HG03432 (cell line): ENCODE measurements at regions not wholly inside any gene's neighbourhood (a gene's known extent, or its start where the extent isn't known, plus 50 kb on each side); places are given as distances from the start of the nearest gene placed in this dataset.
"Not testable (repeated sequence)": the region's sequence is repeated elsewhere in the genome, so short reads cannot be mapped to it uniquely, and the experiment has no call there.

Experiments used
- ATAC-seq: cut with Tn5 transposase; IDR thresholded peaks from one replicate; pipeline ENCODE4 v1.9.1; 2021; ENCODE audit warnings: mild to moderate bottlenecking, moderate library complexity; ENCODE audit not compliant: unreplicated experiment

DNA sequence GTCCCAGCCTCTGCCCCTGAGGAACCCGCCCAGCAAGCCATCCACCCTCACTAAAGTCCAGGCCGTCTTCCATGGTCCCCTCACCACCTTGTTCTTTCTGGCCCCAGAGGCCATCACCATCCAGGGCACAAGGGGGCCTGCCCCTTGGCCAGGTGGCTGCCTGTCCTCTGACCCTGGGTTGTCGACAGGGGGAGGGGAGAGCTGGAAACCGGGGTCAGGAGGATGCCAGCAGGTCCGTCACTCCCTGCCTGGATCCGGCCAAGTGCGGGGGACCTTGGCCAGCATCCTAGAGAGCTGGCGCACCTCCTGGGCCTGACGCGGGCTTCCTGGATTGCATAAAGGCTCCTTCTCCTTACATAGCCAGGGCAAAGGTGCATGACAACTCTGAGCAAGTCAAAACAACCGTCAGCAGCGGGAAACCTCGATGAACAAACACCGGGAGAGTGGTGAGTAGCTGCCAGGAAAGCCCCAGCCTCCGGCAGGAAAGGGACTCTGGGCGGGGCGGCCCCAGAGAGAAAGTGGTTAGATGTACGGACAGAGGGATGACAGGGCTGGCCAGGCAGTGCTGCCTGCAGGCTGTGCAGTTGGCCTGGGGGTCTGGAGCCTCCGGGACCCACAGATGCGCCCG lies 4461.2 kb upstream of the TPTE start:
- not testable (repeated sequence) for ATAC-seq

- ATAC-seq: not testable (repeated sequence)
Measured at GRCh38 chr21:6066320-6066985, 4454.9 kb upstream of the TPTE start.

- ATAC-seq: not testable (repeated sequence)
Measured at GRCh38 chr21:6068098-6068831, 4453.1 kb upstream of the TPTE start.

- ATAC-seq: not testable (repeated sequence)
Measured at GRCh38 chr21:6070213-6070612, 4451.2 kb upstream of the TPTE start.

DNA sequence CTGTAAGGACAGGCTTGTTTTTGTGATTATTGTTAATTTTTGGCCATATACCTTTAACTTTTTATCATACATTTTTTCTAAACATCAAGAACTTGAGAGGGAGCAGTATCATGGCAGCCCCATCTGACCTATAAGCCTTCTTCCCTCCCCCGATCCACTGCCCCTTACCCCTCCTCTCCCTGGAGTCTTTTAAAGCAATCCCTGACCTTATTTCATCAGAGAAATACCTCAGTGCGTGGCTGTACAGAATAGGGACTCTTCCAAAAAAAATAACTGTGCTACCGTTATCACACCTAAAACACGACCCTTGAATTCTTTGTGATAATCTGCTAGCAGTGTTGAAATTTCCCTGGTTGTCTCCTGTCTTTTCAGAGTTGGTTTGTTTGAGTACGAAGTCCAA lies 4448.7 kb upstream of the TPTE start:
- not testable (repeated sequence) for ATAC-seq

DNA sequence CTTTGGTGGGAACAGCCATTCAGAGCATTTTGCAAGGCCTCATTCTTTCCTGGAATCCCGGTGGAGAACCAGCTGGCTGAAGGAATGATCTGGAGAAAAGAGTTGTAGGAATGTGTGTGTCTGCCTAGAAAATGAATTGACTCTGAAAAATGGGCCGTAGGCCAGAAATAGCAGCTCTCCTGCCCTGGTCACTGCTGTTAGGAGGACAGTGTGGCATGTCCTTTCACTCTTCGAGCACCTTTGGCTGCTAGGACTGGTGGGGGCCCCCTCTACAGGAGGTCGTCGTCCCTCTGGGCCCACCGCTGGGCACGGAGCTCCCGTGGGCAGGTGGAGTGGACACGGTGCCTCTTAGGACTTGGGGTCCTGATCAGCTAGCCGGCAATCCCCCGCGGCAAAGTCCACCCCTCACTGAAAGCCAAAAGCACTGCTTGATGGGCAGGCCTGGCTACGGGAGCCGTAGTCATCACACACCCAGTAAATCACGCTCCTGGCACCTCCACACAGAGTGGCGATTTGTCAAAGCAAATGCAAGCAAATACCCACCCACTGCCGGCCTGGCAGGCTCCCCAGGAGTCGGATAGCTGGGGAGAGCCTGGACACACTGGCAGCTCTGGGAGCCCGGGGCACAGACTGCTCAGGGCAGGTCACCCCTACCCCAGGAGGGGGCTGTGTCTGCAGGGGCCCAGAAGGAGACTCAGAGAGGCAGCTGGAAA lies 4447.2 kb upstream of the TPTE start:
- ATAC-seq: not testable (repeated sequence)

DNA sequence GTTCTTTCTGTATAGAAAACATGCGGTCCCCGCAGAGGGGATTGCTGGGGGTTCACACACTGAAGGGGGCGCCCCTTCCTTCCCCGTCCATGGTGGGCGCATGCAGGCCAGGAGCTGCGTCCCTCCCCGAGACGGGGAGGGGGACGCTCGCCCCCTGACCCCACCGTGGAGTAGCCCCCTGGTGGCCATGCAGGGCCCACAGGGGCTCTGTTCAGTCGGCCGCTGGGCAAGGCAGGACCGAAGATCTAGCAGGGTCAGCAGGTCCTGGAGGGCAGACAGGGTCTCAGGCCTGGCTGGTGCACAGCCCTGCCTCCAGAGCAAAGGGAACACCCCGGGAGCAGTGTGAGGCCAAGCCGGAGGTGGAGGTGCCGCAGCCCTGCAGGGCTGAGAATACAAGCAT lies 4446.4 kb upstream of the TPTE start:
- not testable (repeated sequence) for ATAC-seq

GRCh38 chr21:6075627-6076208 lies 4445.7 kb upstream of the TPTE start:
- ATAC-seq: not testable (repeated sequence)

GRCh38 chr21:6077358-6077757 lies 4444.0 kb upstream of the TPTE start:
- not testable (repeated sequence) for ATAC-seq

GRCh38 chr21:6078902-6079301 lies 4442.5 kb upstream of the TPTE start:
- ATAC-seq: not testable (repeated sequence)

DNA sequence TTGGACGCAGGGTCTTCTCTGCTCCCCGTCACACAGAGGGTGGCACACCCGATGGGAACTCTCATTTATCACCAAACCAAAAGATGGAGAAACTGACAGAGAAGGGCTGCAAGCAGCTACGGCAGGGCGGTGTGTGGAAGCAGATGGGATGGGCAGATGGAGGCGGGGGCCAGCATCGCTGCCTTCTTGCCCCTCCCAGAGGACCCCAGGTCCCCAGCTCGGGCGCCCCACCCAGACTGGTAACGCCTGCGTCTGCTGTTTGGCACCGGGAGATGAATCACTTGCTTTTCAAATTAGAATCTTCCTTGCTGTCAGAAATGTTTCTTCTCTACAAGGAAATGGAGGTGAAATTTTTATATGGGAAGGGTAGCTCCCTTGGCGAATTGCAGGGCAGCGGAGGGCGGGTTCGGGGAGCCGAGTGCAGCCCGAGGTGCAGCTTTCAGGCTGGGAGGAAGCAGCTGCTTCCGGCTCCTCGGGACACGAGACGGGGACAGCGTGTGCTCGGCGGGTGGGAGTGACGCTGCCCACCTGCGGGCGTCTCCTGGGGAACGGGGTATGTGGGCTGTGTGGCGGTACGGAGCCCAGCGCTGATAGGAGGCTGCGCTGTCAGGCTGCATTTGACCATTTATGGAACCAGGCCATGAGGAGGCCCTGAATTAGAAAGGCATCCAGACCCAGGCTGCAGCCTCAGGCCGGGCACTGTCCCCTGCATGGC lies 4440.3 kb upstream of the TPTE start:
- not testable (repeated sequence) for ATAC-seq

DNA sequence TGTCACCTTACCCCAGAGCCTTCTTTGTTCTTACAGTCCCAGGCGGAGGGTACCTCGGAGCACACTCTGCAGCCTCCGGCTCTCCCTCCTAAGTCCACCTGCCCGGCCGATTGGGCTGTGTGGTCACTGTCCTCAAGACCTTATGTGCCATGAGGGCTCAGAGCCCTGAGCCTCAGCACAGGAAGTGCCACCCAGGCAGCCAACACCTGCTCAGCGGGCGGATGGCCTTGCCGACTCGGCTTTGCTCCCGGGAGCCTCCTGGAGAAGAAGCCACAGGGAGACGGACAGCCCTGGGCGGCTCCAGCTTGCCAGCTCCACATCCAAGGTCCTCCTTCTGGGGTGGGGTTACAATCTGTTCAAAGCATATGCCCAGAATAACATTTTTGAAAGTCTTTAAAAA lies 4439.2 kb upstream of the TPTE start:
- not testable (repeated sequence) for ATAC-seq

GRCh38 chr21:6083574-6084120 lies 4437.7 kb upstream of the TPTE start:
- not testable (repeated sequence) for ATAC-seq

DNA sequence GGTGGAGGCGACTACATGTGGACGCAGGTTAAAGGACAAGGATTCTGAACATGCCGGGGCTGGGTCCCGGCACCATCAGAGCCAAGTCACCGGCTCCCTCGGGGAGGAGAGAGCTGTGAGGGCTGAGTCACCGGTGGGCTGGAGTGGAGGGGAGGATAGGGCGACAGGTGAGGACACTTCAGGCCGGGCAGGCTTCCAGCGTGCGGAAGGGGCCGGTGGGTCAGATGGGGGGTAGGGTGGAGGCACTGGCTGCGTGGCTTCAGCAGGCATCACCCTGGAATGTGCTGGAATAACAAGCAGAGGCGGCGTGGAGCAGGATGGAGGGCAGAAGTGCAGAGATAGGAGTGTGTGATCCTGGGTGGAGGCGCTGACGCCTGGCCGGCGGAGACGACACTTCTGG lies 4435.3 kb upstream of the TPTE start:
- not testable (repeated sequence) for ATAC-seq

GRCh38 chr21:6087579-6088178 lies 4433.7 kb upstream of the TPTE start:
- ATAC-seq: not testable (repeated sequence)

DNA sequence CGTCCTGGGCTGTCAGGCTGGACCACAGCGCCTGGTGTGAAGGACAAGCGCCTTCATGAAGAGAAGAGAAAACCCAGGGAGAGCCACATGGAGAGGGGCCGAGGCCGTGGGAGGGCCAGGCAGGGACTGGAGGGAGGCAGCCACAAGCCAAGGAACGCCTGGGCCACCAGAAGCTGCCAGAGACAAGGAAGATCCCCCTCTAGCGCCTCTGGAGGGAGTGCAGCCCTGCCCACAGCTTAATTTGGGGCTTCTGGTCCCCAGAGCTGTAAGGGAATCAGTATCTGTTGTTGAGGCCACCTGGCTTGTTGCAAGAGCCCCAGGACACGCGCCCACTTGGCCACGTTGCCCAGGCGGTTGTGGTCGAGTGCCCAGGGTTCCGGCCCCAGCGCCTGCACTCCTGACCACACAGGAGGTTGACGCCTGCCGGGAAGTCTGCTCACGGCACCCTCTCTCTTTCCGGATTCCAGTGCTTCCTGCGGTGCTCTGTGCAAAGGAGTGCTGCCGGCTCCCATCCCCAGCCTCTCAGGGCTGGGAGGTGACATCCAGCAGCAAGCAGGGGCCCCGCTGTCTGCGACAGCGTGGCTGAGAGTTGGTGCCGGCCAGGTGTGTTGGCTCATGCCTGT lies 4431.0 kb upstream of the TPTE start:
- ATAC-seq: not testable (repeated sequence)

DNA sequence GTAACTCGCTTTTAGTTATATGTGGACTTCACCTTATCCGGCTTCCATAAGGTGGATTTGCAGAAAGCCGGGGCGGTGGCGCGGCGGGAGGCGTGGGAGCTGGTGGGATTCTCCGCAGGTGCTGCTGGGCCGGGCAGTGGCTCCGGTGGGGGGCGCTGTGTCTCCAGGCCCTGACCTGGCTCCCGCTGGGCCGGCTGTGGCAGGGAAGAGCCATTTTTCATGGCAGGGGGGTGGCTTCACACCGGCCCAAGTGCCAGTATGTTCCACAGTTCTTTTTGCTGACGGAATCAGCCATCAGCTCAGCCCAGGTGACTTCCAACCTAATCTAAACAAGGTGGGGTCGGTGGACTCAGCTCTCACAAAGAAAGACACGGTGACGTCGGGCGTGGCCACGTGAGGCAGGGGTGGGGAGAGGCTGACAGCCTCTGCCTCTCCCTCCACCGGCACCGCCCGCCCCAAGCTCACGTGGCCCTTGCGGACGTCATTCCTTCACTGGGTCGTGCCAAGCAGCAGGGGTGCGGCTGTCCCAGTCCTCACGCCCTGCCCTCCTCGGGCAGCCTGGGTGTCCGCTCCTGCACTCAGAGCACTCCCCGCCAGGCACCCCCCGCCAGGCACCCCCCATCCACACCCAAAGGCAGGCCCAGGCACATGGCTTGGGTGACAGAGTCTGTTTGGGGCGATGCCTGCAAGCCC lies 4429.9 kb upstream of the TPTE start:
- ATAC-seq: not testable (repeated sequence)

DNA sequence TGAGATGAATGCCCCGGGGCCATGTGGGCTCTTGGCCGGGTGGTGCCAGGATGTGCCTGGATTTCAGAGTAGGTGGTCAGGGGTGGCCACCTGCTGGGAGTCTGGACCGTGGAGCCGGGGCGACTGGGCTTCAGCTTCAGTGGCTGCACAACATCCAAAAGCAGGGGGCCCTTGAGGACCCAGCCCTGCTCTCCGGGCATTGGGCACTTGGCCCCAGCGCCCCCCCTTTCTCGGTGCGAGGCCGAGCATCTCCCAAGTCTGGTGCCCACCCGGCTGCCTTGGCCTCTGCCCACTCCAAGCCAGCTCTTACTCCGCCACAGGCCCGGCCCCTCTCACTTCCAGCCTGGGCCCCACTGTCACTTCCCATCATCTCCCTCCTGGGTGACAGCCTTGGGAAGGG lies 4429.0 kb upstream of the TPTE start:
- not testable (repeated sequence) for ATAC-seq
